Neuronal stem cell (in vitro differentiated cells): ENCODE measurements at regions not wholly inside any gene's neighbourhood (a gene's known extent, or its start where the extent isn't known, plus 50 kb on each side); places are given as distances from the start of the nearest gene placed in this dataset.

Experiments
- DNase-seq: peaks from one replicate; pipeline ENCODE4 v3.0.0-alpha.2; 2013; ENCODE audit warnings: low spot score
- H2AFZ ChIP-seq: one replicate; pipeline ENCODE4 v1.6.1; 2013; ENCODE audit warnings: mild to moderate bottlenecking, low read length, inconsistent platforms
- H2AK5ac ChIP-seq: 2 replicates; pipeline ENCODE4 v1.6.1; 2013; ENCODE audit warnings: low read depth, mild to moderate bottlenecking, inconsistent platforms, low read length, moderate library complexity, mixed read lengths
- H2BK120ac ChIP-seq: 2 replicates; pipeline ENCODE4 v1.6.1; 2013; ENCODE audit warnings: low read depth, mild to moderate bottlenecking, inconsistent platforms, low read length, moderate library complexity, mixed read lengths
- H2BK12ac ChIP-seq: one replicate; pipeline ENCODE4 v1.6.1; 2013; ENCODE audit warnings: low read length, inconsistent platforms
- H2BK15ac ChIP-seq: 2 replicates; pipeline ENCODE4 v1.6.1; 2013; ENCODE audit warnings: mild to moderate bottlenecking, low read length, inconsistent platforms, mixed read lengths
- H2BK5ac ChIP-seq: one replicate; pipeline ENCODE4 v1.6.1; 2013; ENCODE audit warnings: inconsistent platforms, mild to moderate bottlenecking, low read length, moderate library complexity
- H3K14ac ChIP-seq: one replicate; pipeline ENCODE4 v1.6.1; 2013; ENCODE audit warnings: low read length, inconsistent platforms
- H3K18ac ChIP-seq: 2 replicates; pipeline ENCODE4 v1.6.1; 2013; ENCODE audit warnings: low read length, inconsistent platforms
- H3K23ac ChIP-seq: 2 replicates; pipeline ENCODE4 v1.6.1; 2013; ENCODE audit warnings: low read depth, mild to moderate bottlenecking, mixed read lengths, low read length, inconsistent platforms; ENCODE audit not compliant: poor library complexity
- H3K27ac ChIP-seq: replicated peaks from 3 replicates; pipeline ENCODE4 v1.5.1; 2013; ENCODE audit warnings: low read length, inconsistent platforms
- H3K27me3 ChIP-seq, 3 experiments: 2 replicates each; pipeline ENCODE4 v1.6.1; 2013; ENCODE audit warnings: low read length in 3 of 3, mild to moderate bottlenecking in 2 of 3, inconsistent platforms in 1 of 3, low read depth in 1 of 3, mixed read lengths in 1 of 3, moderate library complexity in 1 of 3; ENCODE audit not compliant: control insufficient read depth in 3 of 3, insufficient read depth in 3 of 3
- H3K36me3 ChIP-seq, 2 donors: replicated peaks in 1 of 2; 2 replicates each; pipeline ENCODE4 v1.6.1; 2013; ENCODE audit warnings: low read length in 2 of 2; ENCODE audit not compliant: control insufficient read depth in 2 of 2, insufficient read depth in 2 of 2
- H3K4ac ChIP-seq: 2 replicates; pipeline ENCODE4 v1.6.1; 2013; ENCODE audit warnings: inconsistent platforms, mild to moderate bottlenecking, low read length, moderate library complexity
- H3K4me1 ChIP-seq, 2 donors: 1 replicate in 1 of 2; 2 replicates in 1 of 2; pipeline ENCODE4 v1.6.1; 2013; ENCODE audit warnings: low read length in 2 of 2, low read depth in 1 of 2; ENCODE audit not compliant: control insufficient read depth in 2 of 2, insufficient read depth in 1 of 2
- H3K4me2 ChIP-seq: one replicate; pipeline ENCODE4 v1.6.1; 2013; ENCODE audit warnings: mild to moderate bottlenecking, low read length, inconsistent platforms; ENCODE audit not compliant: insufficient read depth, poor library complexity, severe bottlenecking
- H3K4me3 ChIP-seq, 2 donors: 2 replicates each; pipeline ENCODE4 v1.5.1; 2013; ENCODE audit warnings: low read length in 2 of 2, mild to moderate bottlenecking in 2 of 2, inconsistent platforms in 1 of 2, moderate library complexity in 1 of 2
- H3K79me1 ChIP-seq: one replicate; pipeline ENCODE4 v1.6.1; 2013; ENCODE audit warnings: low read depth, mild to moderate bottlenecking, inconsistent platforms, low read length, moderate library complexity
- H3K9ac ChIP-seq: one replicate; pipeline ENCODE4 v1.6.1; 2013; ENCODE audit warnings: mild to moderate bottlenecking, low read depth, low read length, inconsistent platforms; ENCODE audit not compliant: poor library complexity
- H3K9me3 ChIP-seq, 2 donors: replicated peaks in 1 of 2; 2 replicates each; pipeline versions ENCODE3 to v1.6.1; 2013; ENCODE audit warnings: low read length in 2 of 2, mild to moderate bottlenecking in 2 of 2, inconsistent platforms in 1 of 2, low read depth in 1 of 2, mixed read lengths in 1 of 2, moderate library complexity in 1 of 2; ENCODE audit not compliant: control insufficient read depth in 2 of 2, insufficient read depth in 1 of 2
- H4K8ac ChIP-seq: one replicate; pipeline ENCODE4 v1.6.1; 2013; ENCODE audit warnings: low read depth, mild to moderate bottlenecking, inconsistent platforms, low read length, moderate library complexity
- H4K91ac ChIP-seq: one replicate; pipeline ENCODE4 v1.6.1; 2013; ENCODE audit warnings: low read length, low read depth, mild to moderate bottlenecking, inconsistent platforms; ENCODE audit not compliant: poor library complexity
- WGBS, 2 donors: extraction: QIAGEN DNeasy Blood & Tissue Kit; methylation state at CpG; one replicate each; pipeline ENCODE4 v1.1.7; 2013; ENCODE audit warnings: missing lambda C conversion rate in 2 of 2, mixed read lengths in 1 of 2; ENCODE audit not compliant: insufficient read length in 2 of 2, insufficient replicate concordance in 1 of 2; ENCODE audit errors: extremely low coverage in 2 of 2; 5-methylcytosine and 5-hydroxymethylcytosine counted together

DNA sequence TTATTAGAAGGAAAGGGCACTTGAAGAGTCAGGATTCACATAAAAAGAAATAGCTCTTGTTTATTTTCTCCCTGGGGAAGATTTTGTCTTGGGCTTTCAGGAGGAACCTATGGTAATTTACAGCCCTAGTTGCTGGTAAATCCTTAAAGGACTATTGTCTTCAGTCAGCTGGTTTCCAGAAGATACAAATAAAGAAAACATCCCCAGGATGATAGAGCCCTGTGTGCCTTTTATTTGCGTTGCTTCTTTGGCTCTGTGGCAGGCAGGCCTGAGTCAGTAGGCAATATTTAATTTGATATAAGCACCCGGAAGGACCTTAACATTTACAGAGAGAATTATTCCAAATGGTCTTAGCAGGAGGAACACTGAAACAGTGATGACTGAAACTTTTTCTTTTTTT is 131.0 kb upstream of the SLC34A2 start:
- no peak overlapping the region for H3K4ac ChIP-seq
- H3K27me3 ChIP-seq, result no peaks in the 10 kb centered on the region
- no peak overlapping the region for H2AFZ ChIP-seq
- H3K4me2 ChIP-seq, result no peak overlapping the region
- no peak overlapping the region for H3K4me3 ChIP-seq
- H3K9ac ChIP-seq, result no peak overlapping the region
- no peak overlapping the region for H3K18ac ChIP-seq
- H2BK12ac ChIP-seq, result no peak overlapping the region
- no peak overlapping the region for H2BK15ac ChIP-seq
- H3K9me3 ChIP-seq, result no peaks in the 10 kb centered on the region
- no peak overlapping the region for H2BK120ac ChIP-seq
- H3K27ac ChIP-seq, result no peak overlapping the region
- no CpG with 5 or more reads among the region's 2 CpGs for WGBS, 2 donors
- H3K36me3 ChIP-seq, result no peaks in the 10 kb centered on the region
- H2BK5ac ChIP-seq, result no peak overlapping the region
- no peaks in the 10 kb centered on the region for H3K4me1 ChIP-seq
- H2AK5ac ChIP-seq, result no peak overlapping the region
- no peak overlapping the region for H3K14ac ChIP-seq
- DNase-seq, result no peak
- no peaks in the 10 kb centered on the region for H3K79me1 ChIP-seq
- no peak overlapping the region for H4K91ac ChIP-seq
- H4K8ac ChIP-seq, result no peak overlapping the region
- H3K23ac ChIP-seq, result no peak overlapping the region

DNA sequence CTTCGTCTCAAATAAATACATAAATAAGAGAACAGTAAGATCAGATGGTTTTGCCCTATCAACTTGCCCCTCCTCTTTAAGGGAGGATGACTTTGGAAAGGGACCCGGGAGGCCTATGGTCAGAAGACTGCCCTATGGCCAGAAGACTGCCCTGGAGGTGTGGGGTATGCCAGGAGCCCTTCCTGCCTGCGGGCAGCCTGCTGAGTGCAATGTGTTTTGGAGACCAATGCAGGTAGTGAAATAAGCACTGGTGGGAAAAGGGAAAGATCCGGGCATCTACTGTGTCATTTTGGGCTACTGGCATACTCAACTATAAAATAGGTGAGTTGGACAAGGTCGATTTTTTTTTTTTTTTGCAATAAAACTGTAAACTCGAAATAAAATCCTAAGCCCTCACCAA is 129.8 kb upstream of the SLC34A2 start:
- H3K4ac ChIP-seq, result no peak overlapping the region
- H3K27me3 ChIP-seq, result no peaks in the 10 kb centered on the region
- H3K18ac ChIP-seq, result no peak overlapping the region
- no peak overlapping the region for H3K9ac ChIP-seq
- H3K14ac ChIP-seq, result no peak overlapping the region
- no peaks in the 10 kb centered on the region for H3K79me1 ChIP-seq
- H2BK12ac ChIP-seq, result no peak overlapping the region
- H2AFZ ChIP-seq, result no peak overlapping the region
- no peaks in the 10 kb centered on the region for H3K36me3 ChIP-seq
- no peak overlapping the region for H4K8ac ChIP-seq
- no peaks in the 10 kb centered on the region for H3K9me3 ChIP-seq
- DNase-seq, result no peak
- H2BK15ac ChIP-seq, result no peak overlapping the region
- H2BK5ac ChIP-seq, result no peak overlapping the region
- H3K4me3 ChIP-seq, result no peak overlapping the region
- no CpG with 5 or more reads among the region's 6 CpGs for WGBS, 2 donors
- no peaks in the 10 kb centered on the region for H3K4me1 ChIP-seq
- no peak overlapping the region for H3K27ac ChIP-seq
- H3K4me2 ChIP-seq, result no peak overlapping the region
- H3K23ac ChIP-seq, result no peak overlapping the region
- no peak overlapping the region for H2AK5ac ChIP-seq
- no peak overlapping the region for H4K91ac ChIP-seq
- H2BK120ac ChIP-seq, result no peak overlapping the region

DNA sequence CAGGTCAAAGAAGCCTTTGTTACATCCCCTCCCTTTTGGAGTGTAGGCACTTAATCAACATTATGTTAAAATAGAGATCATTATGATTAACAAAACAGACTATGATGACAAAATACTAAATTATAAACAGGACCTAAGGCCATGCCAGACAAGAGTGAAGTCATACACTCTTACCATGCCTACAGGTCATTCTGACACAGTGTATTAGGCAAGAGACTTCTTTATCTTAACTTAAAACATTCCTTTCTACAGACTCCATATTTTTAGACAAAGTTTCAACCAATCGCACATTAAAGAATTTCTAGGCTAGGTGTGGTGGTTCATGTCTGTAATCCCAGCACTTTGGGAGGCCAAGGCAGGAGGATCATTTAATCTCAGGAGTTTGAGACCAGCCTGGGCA is 128.6 kb upstream of the SLC34A2 start:
- Histone ChIP-seq H3K9ac (no peak overlapping the region), H3K14ac (no peak overlapping the region), H3K4me2 (no peak overlapping the region), H3K18ac (no peak overlapping the region), H2BK15ac (no peak overlapping the region), H4K91ac (no peak overlapping the region), H4K8ac (no peak overlapping the region), H3K27ac (no peak overlapping the region), H3K79me1 (no peaks in the 10 kb centered on the region), H3K27me3 (no peaks in the 10 kb centered on the region), H3K9me3 (no peaks in the 10 kb centered on the region), H3K4me3 (no peak overlapping the region), H2BK120ac (no peak overlapping the region), H3K23ac (no peak overlapping the region), H3K36me3 (no peaks in the 10 kb centered on the region), H3K4ac (no peak overlapping the region), H2AFZ (no peak overlapping the region), H2AK5ac (no peak overlapping the region), H2BK12ac (no peak overlapping the region), H2BK5ac (no peak overlapping the region), H3K4me1 (no peaks in the 10 kb centered on the region)
- DNase-seq, result no peak
- no CpG with 5 or more reads among the region's 1 CpG for WGBS, 2 donors

DNA sequence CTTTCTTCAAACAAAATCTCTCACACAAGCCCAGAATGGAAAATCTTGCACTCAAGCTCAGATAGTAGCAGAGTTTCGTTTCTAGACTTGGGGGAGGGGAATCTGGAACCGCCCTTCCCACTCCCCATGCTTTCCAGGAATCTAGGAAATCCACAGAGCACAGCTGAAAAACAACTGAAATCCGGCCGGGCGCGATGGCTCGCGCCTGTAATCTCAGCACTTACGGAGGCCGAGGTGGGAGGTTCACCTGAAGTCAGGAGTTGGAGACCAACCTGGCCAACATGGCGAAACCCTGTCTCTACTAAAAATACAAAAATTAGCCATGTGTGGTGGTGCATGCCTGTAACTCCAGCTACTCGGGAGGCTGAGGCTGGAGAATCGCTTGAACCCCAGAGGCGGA is 127.3 kb upstream of the SLC34A2 start:
- H3K14ac ChIP-seq, result no peak overlapping the region
- no peak overlapping the region for H3K4me2 ChIP-seq
- no peak overlapping the region for H4K8ac ChIP-seq
- H3K9ac ChIP-seq, result no peak overlapping the region
- H2BK120ac ChIP-seq, result no peak overlapping the region
- no peaks in the 10 kb centered on the region for H3K27me3 ChIP-seq
- no peak overlapping the region for H2BK12ac ChIP-seq
- H3K36me3 ChIP-seq, result no peaks in the 10 kb centered on the region
- no peak overlapping the region for H2AFZ ChIP-seq
- H2AK5ac ChIP-seq, result no peak overlapping the region
- no peak overlapping the region for H3K18ac ChIP-seq
- no peaks in the 10 kb centered on the region for H3K4me1 ChIP-seq
- H2BK15ac ChIP-seq, result no peak overlapping the region
- H3K4me3 ChIP-seq, result no peak overlapping the region
- H3K23ac ChIP-seq, result no peak overlapping the region
- no peaks in the 10 kb centered on the region for H3K79me1 ChIP-seq
- no peak overlapping the region for H3K4ac ChIP-seq
- no peaks in the 10 kb centered on the region for H3K9me3 ChIP-seq
- WGBS, 2 donors, result no CpG with 5 or more reads among the region's 14 CpGs
- no peak for DNase-seq
- H2BK5ac ChIP-seq, result no peak overlapping the region
- no peak overlapping the region for H3K27ac ChIP-seq
- no peak overlapping the region for H4K91ac ChIP-seq
